K562 (cell line): ENCODE measurements at regions not wholly inside any gene's neighbourhood (a gene's known extent, or its start where the extent isn't known, plus 50 kb on each side); places are given as distances from the start of the nearest gene placed in this dataset.

ENCODE experiments used
- ATAC-seq: fragments of 200-7000 bp; cut with Tn5 transposase; 3 replicates; pipeline ENCODE4 v1.9.1; 2020; ENCODE audit warnings: moderate library complexity
- BruUV-seq: library from RNA; stranded (reverse); fragments of 400-500 nt; replicated peaks from 2 replicates; lab custom pipeline; 2021; lab: Mats Ljungman, UMichigan
- CTCF ChIA-PET: fragments of 300-600 bp; formaldehyde crosslinking; extraction: SDS; loops from one replicate; lab custom pipeline; 2021; ENCODE audit warnings: low intra/inter-chr PET ratio; lab: Yijun Ruan, JAX
- POLR2A ChIA-PET: fragments of 300-600, 350-650 bp; sonication (Branson Sonifier 250); formaldehyde crosslinking; extraction: SDS; loops from one replicate; lab custom pipeline; 2021; ENCODE audit warnings: antibody characterized with exemption, inconsistent platforms; lab: Yijun Ruan, JAX
- DNase-seq, 4 experiments: peaks; one replicate each; pipeline versions ENCODE4 v3.0.0 to v3.0.0-alpha.2; 2011 to 2018; ENCODE audit warnings: low spot score in 3 of 4, mixed read lengths in 3 of 4; ENCODE audit errors: extremely low read depth in 1 of 4
- FAIRE-seq: peaks from 2 replicates; lab custom pipeline; 2011; peaks lifted over from hg19 to GRCh38; lab: Jason Lieb, UNC
- H2AFZ ChIP-seq: 2 replicates; pipeline ENCODE4 v1.6.0; 2011; ENCODE audit warnings: low read depth, low read length, control low read depth, inconsistent platforms
- H3K27ac ChIP-seq: fragments of 200-600 bp; 3 replicates; pipeline ENCODE4 v1.8.0; 2011; ENCODE audit warnings: low read depth, mild to moderate bottlenecking, control low read depth, inconsistent platforms, low read length, moderate library complexity, mixed read lengths; ENCODE audit errors: extremely low read depth
- H3K27me3 ChIP-seq, 2 experiments: fragments of 300-600 bp in 1 of 2; 2 replicates in 1 of 2; 3 replicates in 1 of 2; pipeline versions ENCODE4 v1.6.0 to v1.8.0; 2011; ENCODE audit warnings: inconsistent platforms in 2 of 2, low read length in 2 of 2, mild to moderate bottlenecking in 1 of 2, mixed read lengths in 1 of 2, moderate library complexity in 1 of 2; ENCODE audit not compliant: control insufficient read depth in 2 of 2, insufficient read depth in 2 of 2
- H3K36me3 ChIP-seq: fragments of 300-600 bp; 3 replicates; pipeline ENCODE4 v1.8.0; 2011; ENCODE audit warnings: mild to moderate bottlenecking, low read length, inconsistent platforms; ENCODE audit not compliant: control insufficient read depth, insufficient read depth
- H3K4me1 ChIP-seq, 2 experiments: fragments of 200-600 bp in 1 of 2; replicated peaks in 1 of 2; 2 replicates in 1 of 2; 3 replicates in 1 of 2; pipeline versions ENCODE4 v1.5.1 to v1.8.0; 2011; ENCODE audit warnings: inconsistent platforms in 2 of 2, low read length in 2 of 2, mild to moderate bottlenecking in 1 of 2, mixed read lengths in 1 of 2, moderate library complexity in 1 of 2; ENCODE audit not compliant: control insufficient read depth in 2 of 2, insufficient read depth in 2 of 2
- H3K4me2 ChIP-seq: 2 replicates; pipeline ENCODE4 v1.6.1; 2011; ENCODE audit warnings: low read length, control low read depth, inconsistent platforms, mixed read lengths; ENCODE audit not compliant: insufficient read depth
- H3K4me3 ChIP-seq: fragments of 200-600 bp; sonication (generic), shearing (Covaris generic); 2 replicates; pipeline ENCODE4 v1.5.1; 2016; ENCODE audit warnings: control low read depth, inconsistent platforms
- H3K79me2 ChIP-seq: fragments of 200-600 bp; 3 replicates; pipeline ENCODE4 v1.8.0; 2011; ENCODE audit warnings: low read length, inconsistent platforms; ENCODE audit not compliant: control insufficient read depth, insufficient read depth
- H3K9ac ChIP-seq, 2 experiments: 2 replicates each; pipeline versions ENCODE4 v1.6.0 to v1.6.1; 2011; ENCODE audit warnings: low read depth in 2 of 2, low read length in 2 of 2, control low read depth in 1 of 2, inconsistent platforms in 1 of 2, mild to moderate bottlenecking in 1 of 2, mixed read lengths in 1 of 2; ENCODE audit not compliant: insufficient read depth in 1 of 2
- H3K9me1 ChIP-seq: one replicate; pipeline ENCODE4 v1.6.0; 2011; ENCODE audit warnings: inconsistent platforms, mild to moderate bottlenecking, low read length, moderate library complexity; ENCODE audit not compliant: control insufficient read depth, insufficient read depth
- H3K9me3 ChIP-seq: replicated peaks from 2 replicates; pipeline ENCODE4 v1.5.1; 2011; ENCODE audit warnings: low read depth, low read length, inconsistent platforms; ENCODE audit not compliant: control insufficient read depth, insufficient read depth
- H4K20me1 ChIP-seq: replicated peaks from 2 replicates; pipeline ENCODE4 v1.6.1; 2011; ENCODE audit warnings: low read length, inconsistent platforms, mixed read lengths; ENCODE audit not compliant: control insufficient read depth, insufficient read depth
- ARID1B ChIP-seq: fragments of 450-650 bp; IDR thresholded peaks from 2 replicates; pipeline ENCODE4 v1.6.1; 2016; ENCODE audit warnings: antibody characterized with exemption, mild to moderate bottlenecking, inconsistent platforms
- CBFA2T2 ChIP-seq: fragments of 450-650 bp; conservative IDR thresholded peaks from 2 replicates; pipeline ENCODE4 v1.6.1; 2017; ENCODE audit warnings: mild to moderate bottlenecking
- GATA2 ChIP-seq: sonication (generic); formaldehyde crosslinking; IDR thresholded peaks from 2 replicates; pipeline ENCODE4 v1.4.0; 2020; ENCODE audit warnings: mild to moderate bottlenecking, missing genetic modification reagents
- MAFF ChIP-seq: IDR thresholded peaks from 2 replicates; pipeline ENCODE4 v1.6.1; 2012; ENCODE audit warnings: low read length, improper control_type of control experiment
- RBM25 ChIP-seq: fragments of 200-400 bp; formaldehyde crosslinking; IDR thresholded peaks from 2 replicates; pipeline ENCODE4 v1.6.1; 2018; ENCODE audit warnings: low read length, low read depth, moderate library complexity; ENCODE audit not compliant: severe bottlenecking
- SRSF3 ChIP-seq: fragments of 200-400 bp; formaldehyde crosslinking; IDR thresholded peaks from 2 replicates; pipeline ENCODE4 v1.6.1; 2016; ENCODE audit warnings: mild to moderate bottlenecking, low read length, moderate library complexity; ENCODE audit not compliant: insufficient read depth
- TEAD4 ChIP-seq, 2 experiments: sonication (generic) in 1 of 2; formaldehyde crosslinking in 1 of 2; IDR thresholded peaks; 2 replicates each; pipeline versions ENCODE4 v1.6.1 to v1.8.0; 2012 to 2022; ENCODE audit warnings: borderline replicate concordance in 1 of 2, inconsistent platforms in 1 of 2, low read length in 1 of 2, mild to moderate bottlenecking in 1 of 2, missing genetic modification reagents in 1 of 2
- ZNF143 ChIP-seq: sonication (generic); formaldehyde crosslinking; IDR thresholded peaks from 2 replicates; pipeline ENCODE4 v1.9.0; 2022; ENCODE audit warnings: mild to moderate bottlenecking, missing genetic modification reagents
- ZNF24 ChIP-seq: fragments of 450-650 bp; IDR thresholded peaks from 2 replicates; pipeline ENCODE4 v1.6.1; 2016
- WGBS: fragments of 100-300 bp; shearing (Covaris generic); methylation state at CpG from one replicate; pipeline ENCODE4 v1.1.6; 2016; ENCODE audit warnings: low coverage, mixed read lengths; ENCODE audit not compliant: insufficient coverage; ENCODE audit errors: missing lambda C conversion rate; 5-methylcytosine and 5-hydroxymethylcytosine counted together
- in situ Hi-C: fragments of 300-500 bp; cut with MboI; formaldehyde crosslinking; loops from 4 replicates; pipeline ENCODE4 v1.15.0; 2018; ENCODE audit warnings: inconsistent platforms, mixed read lengths
- intact Hi-C: fragments of 100-400 bp; cut with micrococcal nuclease; formaldehyde crosslinking; loops from 2 replicates; pipeline ENCODE4 v1.14.2; 2022
- TF ChIP-seq, protein P1 (sequence below): fragments of 450-650 bp; IDR thresholded peaks from 2 replicates; pipeline ENCODE4 v1.6.1; 2016
- TF ChIP-seq, protein P2 (sequence below): fragments of 450-650 bp; formaldehyde crosslinking; IDR thresholded peaks from 2 replicates; pipeline ENCODE4 v1.4.0; 2020; ENCODE audit warnings: mild to moderate bottlenecking, moderate library complexity

DNA sequence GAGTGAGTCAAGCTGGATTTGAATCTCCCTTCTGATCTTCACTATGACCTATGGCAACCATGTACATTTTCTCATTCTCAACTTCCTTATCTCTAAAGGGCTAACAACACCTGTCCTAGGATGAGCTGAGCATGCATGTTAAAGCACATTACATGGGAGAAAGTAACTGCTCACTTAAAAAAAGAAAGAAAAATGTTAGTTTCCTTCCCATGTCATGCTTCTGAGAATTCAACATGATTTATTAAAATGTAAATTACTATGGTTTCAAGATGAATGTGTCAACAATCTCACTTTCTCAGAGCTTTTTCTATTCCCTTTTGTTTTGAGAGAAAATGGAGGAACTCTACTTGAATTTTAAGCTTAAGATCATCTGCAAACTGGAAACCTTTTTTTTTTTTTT is 295.3 kb downstream of the SKIDA1 start:
- in situ Hi-C loops: no loop called here
- ChIA-PET CTCF (no interaction called here), POLR2A (interaction anchor here (1.1 kb wide), 1 partner anchor 13 kb away, joined by 4 read pairs; no protein-coding TSS in a partner anchor)
- Histone ChIP-seq H3K9me1 (no peaks in the 10 kb centered on the region), H3K36me3 (no peaks in the 10 kb centered on the region), H3K79me2 (no peaks in the 10 kb centered on the region), H4K20me1 (no peaks in the 10 kb centered on the region), H3K4me2 (no peak overlapping the region), H3K27me3 (no peaks in the 10 kb centered on the region), H3K9ac (no peak overlapping the region), H3K4me3 (no peak overlapping the region), H3K4me1 (no peaks in the 10 kb centered on the region), H2AFZ (no peak overlapping the region), H3K9me3 (no peaks in the 10 kb centered on the region), H3K27ac (no peak overlapping the region)
- FAIRE-seq: no peak
- DNase-seq: no peak
- ATAC-seq: no peak
- TF ChIP-seq MAFF: no peak
- TF ChIP-seq TEAD4 (IDR thresholded peaks at IDR 0.05; ENCODE audit: low read length): 0 out of 2 replicates have a peak, but pooled peaks have one; percentile 14
- no peak for TF ChIP-seq TEAD4 (CRISPR knock-in tag; IDR thresholded peaks at IDR 0.05; ENCODE audit: borderline replicate concordance)
- TF ChIP-seq RBM25: peak; percentile 15
- TF ChIP-seq ARID1B: peak; percentile 13; the same call in 1 of the 2 replicates
- TF ChIP-seq GATA2 (CRISPR knock-in tag): no peak
- no TSS peak for BruUV-seq
- intact Hi-C loops: no loop called here

DNA sequence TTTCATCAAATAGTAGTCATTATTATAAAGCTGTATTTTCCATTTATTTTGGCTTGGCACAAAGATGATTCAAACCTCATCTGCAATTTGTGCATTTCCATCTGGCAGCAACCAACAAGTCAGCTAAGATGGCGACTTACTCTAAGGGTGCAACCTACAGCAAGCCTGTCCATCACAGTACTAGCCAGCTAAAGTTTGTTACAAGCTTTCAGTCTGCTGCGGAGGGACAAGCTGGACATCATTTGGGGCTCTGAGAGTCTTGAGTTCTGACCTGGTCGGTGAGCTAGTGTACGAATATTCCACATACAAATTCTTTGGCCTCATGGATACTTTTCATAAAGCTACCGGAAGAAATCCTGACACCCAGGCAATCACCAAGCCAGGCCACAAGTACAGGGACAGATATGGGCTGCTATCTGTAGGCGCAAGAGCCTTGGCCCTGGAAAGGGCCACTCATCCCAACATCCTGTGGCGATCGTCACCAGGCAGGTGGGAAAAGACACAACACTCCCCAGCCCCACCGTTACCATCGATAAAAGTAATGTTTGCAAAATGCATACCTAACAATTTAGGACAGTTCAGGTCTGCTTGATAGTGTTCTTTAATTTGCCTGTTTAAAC is 307.6 kb downstream of the SKIDA1 start:
- CTCF ChIA-PET: no interaction called here
- H3K27ac ChIP-seq: no peak overlapping the region
- intact Hi-C loops: no loop called here
- H4K20me1 ChIP-seq: no peaks in the 10 kb centered on the region
- peak; percentile 75 for ATAC-seq
- peak in 1 of 4 experiments; percentile 29 for DNase-seq
- H3K79me2 ChIP-seq: no peaks in the 10 kb centered on the region
- peak overlapping the region; percentile 61 for H2AFZ ChIP-seq
- H3K9ac ChIP-seq: no peak overlapping the region
- no peaks in the 10 kb centered on the region for H3K9me3 ChIP-seq
- no peak overlapping the region for H3K4me3 ChIP-seq
- H3K36me3 ChIP-seq: no peaks in the 10 kb centered on the region
- POLR2A ChIA-PET: interaction anchor here (0.7 to 1.3 kb wide), 6 partner anchors 8 to 638 kb away, joined by 3 to 4 read pairs (median 3); no protein-coding TSS in a partner anchor
- H3K9me1 ChIP-seq: no peaks in the 10 kb centered on the region
- H3K4me2 ChIP-seq: peak overlapping the region; percentile 15; the same call in 1 of the 2 replicates
- in situ Hi-C loops: no loop called here
- no TSS peak for BruUV-seq
- no peaks in the 10 kb centered on the region for H3K27me3 ChIP-seq
- peaks cover 0 to 11% of the 10 kb centered on the region in 2 experiments; a peak in 3 of 5 replicates for H3K4me1 ChIP-seq
- FAIRE-seq: peak; percentile 55
- 20% methylated on average over 10 of the region's 10 CpGs for WGBS
- TF ChIP-seq, protein P1, sequence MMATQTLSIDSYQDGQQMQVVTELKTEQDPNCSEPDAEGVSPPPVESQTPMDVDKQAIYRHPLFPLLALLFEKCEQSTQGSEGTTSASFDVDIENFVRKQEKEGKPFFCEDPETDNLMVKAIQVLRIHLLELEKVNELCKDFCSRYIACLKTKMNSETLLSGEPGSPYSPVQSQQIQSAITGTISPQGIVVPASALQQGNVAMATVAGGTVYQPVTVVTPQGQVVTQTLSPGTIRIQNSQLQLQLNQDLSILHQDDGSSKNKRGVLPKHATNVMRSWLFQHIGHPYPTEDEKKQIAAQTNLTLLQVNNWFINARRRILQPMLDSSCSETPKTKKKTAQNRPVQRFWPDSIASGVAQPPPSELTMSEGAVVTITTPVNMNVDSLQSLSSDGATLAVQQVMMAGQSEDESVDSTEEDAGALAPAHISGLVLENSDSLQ: peak; percentile 50; the same call in 1 of the 2 replicates
- TF ChIP-seq ARID1B (peak; percentile 39; the same call in 1 of the 2 replicates), CBFA2T2 (peak; percentile 20; the same call in 1 of the 2 replicates), ZNF24 (no peak), ZNF143 (CRISPR knock-in tag) (no peak), SRSF3 (no peak)
- TF ChIP-seq, protein P2, sequence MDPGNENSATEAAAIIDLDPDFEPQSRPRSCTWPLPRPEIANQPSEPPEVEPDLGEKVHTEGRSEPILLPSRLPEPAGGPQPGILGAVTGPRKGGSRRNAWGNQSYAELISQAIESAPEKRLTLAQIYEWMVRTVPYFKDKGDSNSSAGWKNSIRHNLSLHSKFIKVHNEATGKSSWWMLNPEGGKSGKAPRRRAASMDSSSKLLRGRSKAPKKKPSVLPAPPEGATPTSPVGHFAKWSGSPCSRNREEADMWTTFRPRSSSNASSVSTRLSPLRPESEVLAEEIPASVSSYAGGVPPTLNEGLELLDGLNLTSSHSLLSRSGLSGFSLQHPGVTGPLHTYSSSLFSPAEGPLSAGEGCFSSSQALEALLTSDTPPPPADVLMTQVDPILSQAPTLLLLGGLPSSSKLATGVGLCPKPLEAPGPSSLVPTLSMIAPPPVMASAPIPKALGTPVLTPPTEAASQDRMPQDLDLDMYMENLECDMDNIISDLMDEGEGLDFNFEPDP (CRISPR knock-in tag): no peak
